ENCODE measurements at regions not wholly inside any gene's neighbourhood (a gene's known extent, or its start where the extent isn't known, plus 50 kb on each side); places are given as distances from the start of the nearest gene placed in this dataset.

- no peak for DNase-seq (ENCODE audit: low spot score in 2 of 2, unreplicated experiment in 2 of 2)
- no peaks in the 10 kb centered on the region for H3K4me1 Mint-ChIP-seq
- TF ChIP-seq CTCF (IDR thresholded peaks at IDR 0.05; ENCODE audit: unreplicated experiment), result no peak
- no peaks in the 10 kb centered on the region for H3K27me3 Mint-ChIP-seq (ENCODE audit: low read depth)
- H3K4me3 Mint-ChIP-seq, result no peak overlapping the region
- no peak overlapping the region for H3K27ac Mint-ChIP-seq
- H3K36me3 Mint-ChIP-seq, result no peaks in the 10 kb centered on the region
- no peaks in the 10 kb centered on the region for H3K9me3 Mint-ChIP-seq
Measured at GRCh38 chr21:18191139-18191538, 53.5 kb upstream of the CHODL start.

- no peaks in the 10 kb centered on the region for H3K27me3 Mint-ChIP-seq (ENCODE audit: low read depth)
- H3K4me1 Mint-ChIP-seq, result no peaks in the 10 kb centered on the region
- H3K9me3 Mint-ChIP-seq, result peaks cover 3% of the 10 kb centered on the region
- H3K4me3 Mint-ChIP-seq, result no peak overlapping the region
- no peak for DNase-seq (ENCODE audit: low spot score in 2 of 2, unreplicated experiment in 2 of 2)
- H3K27ac Mint-ChIP-seq, result no peak overlapping the region
- no peaks in the 10 kb centered on the region for H3K36me3 Mint-ChIP-seq
- TF ChIP-seq CTCF (IDR thresholded peaks at IDR 0.05; ENCODE audit: unreplicated experiment), result no peak
Measured at GRCh38 chr21:18178509-18178908, 66.1 kb upstream of the CHODL start.

- no peak overlapping the region for H3K27ac Mint-ChIP-seq
- no peaks in the 10 kb centered on the region for H3K4me1 Mint-ChIP-seq
- H3K36me3 Mint-ChIP-seq, result no peaks in the 10 kb centered on the region
- TF ChIP-seq CTCF (IDR thresholded peaks at IDR 0.05; ENCODE audit: unreplicated experiment), result no peak
- DNase-seq (ENCODE audit: low spot score in 2 of 2, unreplicated experiment in 2 of 2), result no peak
- H3K27me3 Mint-ChIP-seq (ENCODE audit: low read depth), result no peaks in the 10 kb centered on the region
- H3K9me3 Mint-ChIP-seq, result peaks cover 5% of the 10 kb centered on the region
- H3K4me3 Mint-ChIP-seq, result no peak overlapping the region
Measured at GRCh38 chr21:18174370-18174769, 70.3 kb upstream of the CHODL start.

- Mint-ChIP-seq H3K36me3 (no peaks in the 10 kb centered on the region), H3K27me3 (ENCODE audit: low read depth) (no peaks in the 10 kb centered on the region), H3K4me1 (no peaks in the 10 kb centered on the region), H3K4me3 (no peak overlapping the region), H3K9me3 (peaks cover 8% of the 10 kb centered on the region), H3K27ac (no peak overlapping the region)
- DNase-seq (ENCODE audit: low spot score in 2 of 2, unreplicated experiment in 2 of 2), result no peak
- no peak for TF ChIP-seq CTCF (IDR thresholded peaks at IDR 0.05; ENCODE audit: unreplicated experiment)
Measured at GRCh38 chr21:18170829-18171228, 73.8 kb upstream of the CHODL start.

- no peak for TF ChIP-seq CTCF (IDR thresholded peaks at IDR 0.05; ENCODE audit: unreplicated experiment)
- DNase-seq (ENCODE audit: low spot score in 2 of 2, unreplicated experiment in 2 of 2), result no peak
- Mint-ChIP-seq H3K27me3 (ENCODE audit: low read depth) (no peaks in the 10 kb centered on the region), H3K4me1 (no peaks in the 10 kb centered on the region), H3K9me3 (peaks cover 8% of the 10 kb centered on the region), H3K27ac (no peak overlapping the region), H3K4me3 (no peak overlapping the region), H3K36me3 (no peaks in the 10 kb centered on the region)
Measured at GRCh38 chr21:18170221-18170620, 74.4 kb upstream of the CHODL start.

- Mint-ChIP-seq H3K36me3 (no peaks in the 10 kb centered on the region), H3K4me1 (no peaks in the 10 kb centered on the region), H3K9me3 (peaks cover 8% of the 10 kb centered on the region), H3K27me3 (ENCODE audit: low read depth) (no peaks in the 10 kb centered on the region), H3K4me3 (no peak overlapping the region), H3K27ac (no peak overlapping the region)
- no peak for DNase-seq (ENCODE audit: low spot score in 2 of 2, unreplicated experiment in 2 of 2)
- no peak for TF ChIP-seq CTCF (IDR thresholded peaks at IDR 0.05; ENCODE audit: unreplicated experiment)
Measured at GRCh38 chr21:18168108-18168507, 76.5 kb upstream of the CHODL start.

Data from mesothelial cell of epicardium (in vitro differentiated cells).